OCI-LY1 (cell line): ENCODE measurements at regions not wholly inside any gene's neighbourhood (a gene's known extent, or its start where the extent isn't known, plus 50 kb on each side); places are given as distances from the start of the nearest gene placed in this dataset.
A peak's percentile ranks its signal among the peaks of the same experiment; 100 is the strongest.

Experiments
- H2AFZ ChIP-seq: fragments of 200-600 bp; sonication (generic), shearing (Covaris generic); 2 replicates; pipeline ENCODE4 v1.6.0; 2014; ENCODE audit warnings: antibody characterized with exemption, mild to moderate bottlenecking, low read length
- H3F3A ChIP-seq: fragments of 200-600 bp; sonication (generic), shearing (Covaris generic); 2 replicates; pipeline ENCODE4 v1.6.0; 2014; ENCODE audit warnings: mild to moderate bottlenecking, antibody characterized with exemption, low read length, moderate library complexity; ENCODE audit not compliant: insufficient read depth
- H3K27ac ChIP-seq: fragments of 200-600 bp; sonication (generic); 2 replicates; pipeline ENCODE4 v1.5.1; 2014; ENCODE audit warnings: low read length, mixed run types, mild to moderate bottlenecking, low read depth; ENCODE audit not compliant: poor library complexity, severe bottlenecking
- H3K27me3 ChIP-seq: fragments of 200-600 bp; sonication (generic); 2 replicates; pipeline ENCODE4 v1.6.0; 2014; ENCODE audit warnings: antibody characterized with exemption, mild to moderate bottlenecking, low read length, moderate library complexity; ENCODE audit not compliant: insufficient read depth
- H3K36me3 ChIP-seq: fragments of 200-600 bp; sonication (generic); 2 replicates; pipeline ENCODE4 v1.6.1; 2014; ENCODE audit warnings: mild to moderate bottlenecking, antibody characterized with exemption, low read length, moderate library complexity, mixed read lengths; ENCODE audit not compliant: insufficient read depth
- H3K4me1 ChIP-seq: fragments of 200-600 bp; sonication (generic); 2 replicates; pipeline ENCODE4 v1.5.1; 2014; ENCODE audit warnings: mild to moderate bottlenecking, low read length, moderate library complexity; ENCODE audit not compliant: insufficient read depth, severe bottlenecking
- H3K4me2 ChIP-seq: fragments of 200-600 bp; sonication (generic), shearing (Covaris generic); 2 replicates; pipeline ENCODE4 v1.6.1; 2014; ENCODE audit warnings: low read length
- H3K4me3 ChIP-seq: fragments of 200-600 bp; sonication (generic); 2 replicates; pipeline ENCODE4 v1.5.1; 2014; ENCODE audit warnings: low read length, low read depth, mild to moderate bottlenecking, mixed read lengths; ENCODE audit not compliant: poor library complexity, severe bottlenecking
- H3K79me2 ChIP-seq: fragments of 200-600 bp; shearing (Covaris generic); 2 replicates; pipeline ENCODE4 v1.6.1; 2016; ENCODE audit warnings: mixed run types, low read length, mixed read lengths; ENCODE audit not compliant: insufficient read depth
- H3K9ac ChIP-seq: fragments of 200-600 bp; sonication (generic), shearing (Covaris generic); 2 replicates; pipeline ENCODE4 v1.6.1; 2014; ENCODE audit warnings: mild to moderate bottlenecking, low read length, mixed read lengths
- H3K9me2 ChIP-seq: fragments of 200-600 bp; sonication (generic), shearing (Covaris generic); 2 replicates; pipeline ENCODE4 v1.6.1; 2014; ENCODE audit warnings: low read depth, mild to moderate bottlenecking, low read length, mixed read lengths
- H3K9me3 ChIP-seq: fragments of 200-600 bp; shearing (Covaris generic); 2 replicates; pipeline ENCODE4 v1.6.1; 2014; ENCODE audit warnings: low read length, mixed read lengths
- H4K20me1 ChIP-seq: fragments of 200-600 bp; sonication (generic), shearing (Covaris generic); 2 replicates; pipeline ENCODE4 v1.6.0; 2016; ENCODE audit warnings: mild to moderate bottlenecking, low read length; ENCODE audit not compliant: insufficient read depth
- EZH2 ChIP-seq: fragments of 200-600 bp; sonication (generic), shearing (Covaris generic); IDR thresholded peaks from 2 replicates; pipeline ENCODE4 v1.8.0; 2017; ENCODE audit warnings: borderline replicate concordance, mixed run types, mild to moderate bottlenecking, antibody characterized with exemption, low read length, moderate library complexity, mixed read lengths
- TF ChIP-seq, protein P1 (sequence below): fragments of 200-600 bp; sonication (generic), shearing (Covaris generic); IDR thresholded peaks from 2 replicates; pipeline ENCODE4 v1.5.1; 2017; ENCODE audit warnings: mild to moderate bottlenecking, antibody characterized with exemption, low read length, moderate library complexity, mixed read lengths

DNA sequence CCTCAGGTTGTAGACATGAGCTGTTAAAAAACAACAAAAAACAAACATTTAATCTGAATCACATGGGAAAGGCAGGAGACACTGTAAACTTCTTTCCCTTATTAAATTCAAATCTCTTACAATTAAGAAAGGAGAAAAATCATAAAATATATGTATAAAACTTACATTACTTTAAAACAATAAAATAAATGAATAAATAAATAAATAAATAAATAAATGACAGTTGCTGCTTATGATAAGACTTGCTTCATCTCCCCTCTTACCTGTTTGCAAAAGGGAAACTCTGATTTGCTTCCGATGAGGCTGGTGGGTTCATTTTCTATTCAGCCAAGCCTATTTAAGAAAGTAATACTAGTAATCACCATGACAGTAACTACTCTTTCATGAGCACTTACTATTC is 353.4 kb upstream of the TBL1XR1 start:
- Histone ChIP-seq H3K4me1 (no peaks in the 10 kb centered on the region), H3K4me2 (no peak overlapping the region), H3K9me2 (no peaks in the 10 kb centered on the region), H3K4me3 (no peak overlapping the region), H3K9me3 (no peaks in the 10 kb centered on the region), H3K27ac (no peak overlapping the region), H3K36me3 (no peaks in the 10 kb centered on the region), H3F3A (no peaks in the 10 kb centered on the region), H3K27me3 (no peaks in the 10 kb centered on the region), H3K9ac (no peak overlapping the region), H4K20me1 (no peaks in the 10 kb centered on the region), H2AFZ (no peak overlapping the region), H3K79me2 (no peaks in the 10 kb centered on the region)
- no peak for TF ChIP-seq EZH2
- TF ChIP-seq, protein P1, sequence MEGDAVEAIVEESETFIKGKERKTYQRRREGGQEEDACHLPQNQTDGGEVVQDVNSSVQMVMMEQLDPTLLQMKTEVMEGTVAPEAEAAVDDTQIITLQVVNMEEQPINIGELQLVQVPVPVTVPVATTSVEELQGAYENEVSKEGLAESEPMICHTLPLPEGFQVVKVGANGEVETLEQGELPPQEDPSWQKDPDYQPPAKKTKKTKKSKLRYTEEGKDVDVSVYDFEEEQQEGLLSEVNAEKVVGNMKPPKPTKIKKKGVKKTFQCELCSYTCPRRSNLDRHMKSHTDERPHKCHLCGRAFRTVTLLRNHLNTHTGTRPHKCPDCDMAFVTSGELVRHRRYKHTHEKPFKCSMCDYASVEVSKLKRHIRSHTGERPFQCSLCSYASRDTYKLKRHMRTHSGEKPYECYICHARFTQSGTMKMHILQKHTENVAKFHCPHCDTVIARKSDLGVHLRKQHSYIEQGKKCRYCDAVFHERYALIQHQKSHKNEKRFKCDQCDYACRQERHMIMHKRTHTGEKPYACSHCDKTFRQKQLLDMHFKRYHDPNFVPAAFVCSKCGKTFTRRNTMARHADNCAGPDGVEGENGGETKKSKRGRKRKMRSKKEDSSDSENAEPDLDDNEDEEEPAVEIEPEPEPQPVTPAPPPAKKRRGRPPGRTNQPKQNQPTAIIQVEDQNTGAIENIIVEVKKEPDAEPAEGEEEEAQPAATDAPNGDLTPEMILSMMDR = no peak

DNA sequence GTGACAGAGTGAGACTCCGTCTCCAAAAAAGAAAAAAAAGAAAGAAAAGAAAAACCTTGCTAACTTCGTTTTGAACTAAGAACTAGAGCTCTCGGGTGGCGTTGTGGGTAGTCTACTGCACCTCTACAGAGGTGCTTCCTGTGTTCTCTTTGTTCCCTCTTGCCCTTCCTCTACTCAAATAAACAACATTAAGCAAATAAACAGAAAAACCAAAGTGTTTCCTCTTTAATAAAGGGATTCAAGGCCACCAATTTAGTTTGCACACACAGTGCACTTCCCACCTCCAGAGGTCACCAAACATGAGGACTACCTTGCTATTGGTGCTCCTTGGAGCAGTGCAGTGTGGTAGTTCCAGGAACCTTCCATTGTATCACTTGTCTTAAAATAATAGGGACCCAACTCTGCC is 354.2 kb upstream of the TBL1XR1 start:
- H3K9me2 ChIP-seq = no peaks in the 10 kb centered on the region

GRCh38 chr3:177552051-177552450 is 354.8 kb upstream of the TBL1XR1 start:
- Histone ChIP-seq H3K4me2 (no peak overlapping the region), H3F3A (no peaks in the 10 kb centered on the region), H3K4me3 (no peak overlapping the region), H3K4me1 (no peaks in the 10 kb centered on the region), H2AFZ (no peak overlapping the region), H3K9ac (no peak overlapping the region), H3K9me2 (no peaks in the 10 kb centered on the region), H3K79me2 (no peaks in the 10 kb centered on the region), H3K27me3 (no peaks in the 10 kb centered on the region), H3K27ac (no peak overlapping the region), H3K9me3 (no peaks in the 10 kb centered on the region), H3K36me3 (no peaks in the 10 kb centered on the region), H4K20me1 (no peaks in the 10 kb centered on the region)
- no peak for TF ChIP-seq EZH2

More for the DNA sequence above, 354.2 kb upstream of the TBL1XR1 start:
- Histone ChIP-seq H3F3A (no peaks in the 10 kb centered on the region), H3K4me3 (no peak overlapping the region), H3K9ac (no peak overlapping the region), H3K36me3 (no peaks in the 10 kb centered on the region), H2AFZ (no peak overlapping the region), H3K4me2 (no peak overlapping the region), H3K9me3 (no peaks in the 10 kb centered on the region), H4K20me1 (no peaks in the 10 kb centered on the region), H3K27me3 (no peaks in the 10 kb centered on the region), H3K27ac (no peak overlapping the region), H3K4me1 (no peaks in the 10 kb centered on the region), H3K79me2 (no peaks in the 10 kb centered on the region)
- TF ChIP-seq, protein P1 = peak; percentile 14; the same call in 1 of the 2 replicates
- TF ChIP-seq EZH2 = no peak

- no peaks in the 10 kb centered on the region for H4K20me1 ChIP-seq
- no peaks in the 10 kb centered on the region for H3K9me3 ChIP-seq
- no peaks in the 10 kb centered on the region for H3K4me1 ChIP-seq
- H3F3A ChIP-seq = no peaks in the 10 kb centered on the region
- no peak overlapping the region for H2AFZ ChIP-seq
- H3K79me2 ChIP-seq = no peaks in the 10 kb centered on the region
- no peak overlapping the region for H3K4me3 ChIP-seq
- H3K4me2 ChIP-seq = no peak overlapping the region
- no peak overlapping the region for H3K27ac ChIP-seq
- no peak overlapping the region for H3K9ac ChIP-seq
- TF ChIP-seq, protein P1 = no peak
- TF ChIP-seq EZH2 = no peak
- no peaks in the 10 kb centered on the region for H3K36me3 ChIP-seq
- H3K27me3 ChIP-seq = no peaks in the 10 kb centered on the region
- no peaks in the 10 kb centered on the region for H3K9me2 ChIP-seq
These were observed 355.7 kb upstream of the TBL1XR1 start for GRCh38 chr3:177553012-177553411.
